H1 (cell line): ENCODE measurements at regions not wholly inside any gene's neighbourhood (a gene's known extent, or its start where the extent isn't known, plus 50 kb on each side); places are given as distances from the start of the nearest gene placed in this dataset.

Experiments
- CTCF ChIA-PET: fragments of 300-600 bp; sonication (Branson Sonifier 250); formaldehyde crosslinking; loops from one replicate; lab custom pipeline; 2021; ENCODE audit not compliant: partially characterized antibody; lab: Charles Lee
- POLR2A ChIA-PET: fragments of 300-600 bp; sonication (Branson Sonifier 250); formaldehyde crosslinking; loops from one replicate; lab custom pipeline; 2021; ENCODE audit warnings: inconsistent platforms; ENCODE audit not compliant: partially characterized antibody; lab: Charles Lee
- DNase-seq, 2 experiments: peaks; one replicate each; pipeline versions ENCODE4 v3.0.0 to v3.0.0-alpha.2; 2010 to 2022; ENCODE audit warnings: low spot score in 2 of 2, low read depth in 1 of 2, mixed read lengths in 1 of 2
- FAIRE-seq: peaks from 2 replicates; lab custom pipeline; 2011; peaks lifted over from hg19 to GRCh38; lab: Jason Lieb, UNC
- H2AFZ ChIP-seq: 2 replicates; pipeline ENCODE4 v1.8.1; 2012; ENCODE audit warnings: low read length, inconsistent platforms
- H2AK5ac ChIP-seq: 2 replicates; pipeline ENCODE4 v1.6.1; 2013; ENCODE audit warnings: low read depth, low read length
- H2BK120ac ChIP-seq: replicated peaks from 2 replicates; pipeline ENCODE3; 2013; ENCODE audit warnings: low read depth, low read length, inconsistent platforms
- H2BK12ac ChIP-seq: 2 replicates; pipeline ENCODE4 v1.6.1; 2013; ENCODE audit warnings: low read depth, low read length
- H2BK15ac ChIP-seq: 2 replicates; pipeline ENCODE4 v1.6.1; 2013; ENCODE audit warnings: low read length
- H2BK20ac ChIP-seq: 2 replicates; pipeline ENCODE4 v1.6.1; 2013; ENCODE audit warnings: low read length
- H2BK5ac ChIP-seq: 2 replicates; pipeline ENCODE4 v1.6.1; 2013; ENCODE audit warnings: low read depth, low read length
- H3K14ac ChIP-seq: 2 replicates; pipeline ENCODE4 v1.6.1; 2013; ENCODE audit warnings: inconsistent platforms; ENCODE audit not compliant: insufficient read length
- H3K18ac ChIP-seq: 2 replicates; pipeline ENCODE4 v1.6.1; 2013; ENCODE audit warnings: low read length; ENCODE audit errors: extremely low read depth
- H3K23ac ChIP-seq: 2 replicates; pipeline ENCODE4 v1.6.1; 2013; ENCODE audit warnings: inconsistent platforms; ENCODE audit not compliant: insufficient read length
- H3K23me2 ChIP-seq: 2 replicates; pipeline ENCODE4 v1.6.1; 2013; ENCODE audit warnings: low read depth, low read length
- H3K27ac ChIP-seq: 2 replicates; pipeline ENCODE4 v1.6.1; 2011; ENCODE audit warnings: low read depth, low read length, inconsistent platforms
- H3K27me3 ChIP-seq, 4 experiments: replicated peaks in 1 of 4; 1 replicate in 1 of 4; 2 replicates in 3 of 4; pipeline versions ENCODE4 v1.6.1 to v1.8.1; 2011 to 2013; ENCODE audit warnings: low read length in 3 of 4, mild to moderate bottlenecking in 3 of 4, inconsistent platforms in 2 of 4, mixed read lengths in 2 of 4, moderate library complexity in 1 of 4; ENCODE audit not compliant: control insufficient read depth in 3 of 4, insufficient read depth in 3 of 4; ENCODE audit errors: extremely low read depth in 1 of 4
- H3K36me3 ChIP-seq, 4 experiments: 2 replicates each; pipeline versions ENCODE4 v1.6.1 to v1.8.1; 2011 to 2013; ENCODE audit warnings: mild to moderate bottlenecking in 4 of 4, low read length in 3 of 4, moderate library complexity in 2 of 4, control low read depth in 1 of 4, inconsistent platforms in 1 of 4; ENCODE audit not compliant: insufficient read depth in 4 of 4, control insufficient read depth in 2 of 4
- H3K4ac ChIP-seq: replicated peaks from 2 replicates; pipeline ENCODE3; 2013; ENCODE audit warnings: low read length, low read depth, mixed read lengths, inconsistent platforms; ENCODE audit not compliant: insufficient read length
- H3K4me1 ChIP-seq, 4 experiments: replicated peaks in 1 of 4; 1 replicate in 1 of 4; 2 replicates in 3 of 4; pipeline versions ENCODE4 v1.6.1 to v1.8.1; 2011 to 2013; ENCODE audit warnings: low read length in 3 of 4, inconsistent platforms in 2 of 4, mixed read lengths in 1 of 4; ENCODE audit not compliant: insufficient read depth in 4 of 4, control insufficient read depth in 3 of 4
- H3K4me2 ChIP-seq, 2 experiments: 2 replicates each; pipeline versions ENCODE4 v1.6.1 to v1.8.1; 2011 to 2013; ENCODE audit warnings: low read depth in 2 of 2, low read length in 2 of 2, control low read depth in 1 of 2, inconsistent platforms in 1 of 2, mild to moderate bottlenecking in 1 of 2; ENCODE audit not compliant: insufficient read depth in 1 of 2
- H3K4me3 ChIP-seq, 4 experiments: fragments of 200-600, 300-600 bp in 1 of 4; sonication (generic), shearing (Covaris generic), sonication (Bioruptor Twin) in 1 of 4; 2 replicates each; pipeline versions ENCODE4 v1.5.1 to v1.8.1; 2011 to 2016; ENCODE audit warnings: low read length in 4 of 4, low read depth in 3 of 4, control low read depth in 2 of 4, inconsistent platforms in 2 of 4, mild to moderate bottlenecking in 2 of 4, mixed read lengths in 1 of 4, moderate library complexity in 1 of 4; ENCODE audit not compliant: insufficient read depth in 2 of 4; ENCODE audit errors: extremely low read depth in 1 of 4
- H3K56ac ChIP-seq: replicated peaks from 2 replicates; pipeline ENCODE3; 2013; ENCODE audit warnings: low read depth, mild to moderate bottlenecking, mixed read lengths, low read length, inconsistent platforms; ENCODE audit not compliant: insufficient read length
- H3K79me1 ChIP-seq: 2 replicates; pipeline ENCODE4 v1.6.1; 2013; ENCODE audit warnings: low read depth, low read length, control low read depth
- H3K79me2 ChIP-seq, 2 experiments: 2 replicates each; pipeline versions ENCODE4 v1.6.1 to v1.8.1; 2012 to 2013; ENCODE audit warnings: low read length in 2 of 2, mild to moderate bottlenecking in 2 of 2, inconsistent platforms in 1 of 2; ENCODE audit not compliant: insufficient read depth in 2 of 2, control insufficient read depth in 1 of 2
- H3K9ac ChIP-seq, 4 experiments: replicated peaks in 1 of 4; 1 replicate in 1 of 4; 2 replicates in 3 of 4; pipeline versions ENCODE4 v1.6.1 to v1.8.1; 2011 to 2013; ENCODE audit warnings: low read depth in 3 of 4, low read length in 3 of 4, control low read depth in 2 of 4, mild to moderate bottlenecking in 2 of 4, moderate library complexity in 2 of 4, inconsistent platforms in 1 of 4; ENCODE audit errors: extremely low read depth in 1 of 4
- H3K9me3 ChIP-seq, 2 experiments: 2 replicates each; pipeline versions ENCODE4 v1.6.1 to v1.8.1; 2012 to 2013; ENCODE audit warnings: mild to moderate bottlenecking in 2 of 2, moderate library complexity in 2 of 2, control low read depth in 1 of 2, inconsistent platforms in 1 of 2, low read depth in 1 of 2, low read length in 1 of 2, mixed read lengths in 1 of 2; ENCODE audit not compliant: insufficient read depth in 2 of 2
- H4K20me1 ChIP-seq, 2 experiments: replicated peaks in 1 of 2; 2 replicates each; pipeline versions ENCODE3 to v1.8.1; 2011 to 2013; ENCODE audit warnings: inconsistent platforms in 2 of 2, low read length in 2 of 2, mild to moderate bottlenecking in 1 of 2; ENCODE audit not compliant: insufficient read depth in 2 of 2, control insufficient read depth in 1 of 2
- H4K5ac ChIP-seq: 2 replicates; pipeline ENCODE4 v1.6.1; 2013; ENCODE audit warnings: low read length, low read depth, mixed read lengths, inconsistent platforms; ENCODE audit not compliant: insufficient read length
- H4K8ac ChIP-seq: 2 replicates; pipeline ENCODE4 v1.8.0; 2013; ENCODE audit warnings: mild to moderate bottlenecking, moderate library complexity, low read length, inconsistent platforms; ENCODE audit not compliant: insufficient read depth; ENCODE audit errors: extremely low read depth
- H4K91ac ChIP-seq: replicated peaks from 2 replicates; pipeline ENCODE3; 2013; ENCODE audit warnings: low read length, mixed read lengths, inconsistent platforms; ENCODE audit not compliant: insufficient read length
- CHD1 ChIP-seq: IDR thresholded peaks from 2 replicates; pipeline ENCODE4 v1.6.1; 2012; ENCODE audit warnings: low read depth, low read length, improper control_type of control experiment
- NRF1 ChIP-seq: IDR thresholded peaks from 2 replicates; pipeline ENCODE4 v1.6.1; 2011; ENCODE audit warnings: mild to moderate bottlenecking, low read depth, low read length, improper control_type of control experiment
- POLR2A ChIP-seq, 2 experiments: IDR thresholded peaks; 1 replicate in 1 of 2; 2 replicates in 1 of 2; pipeline ENCODE4 v1.6.1; 2011; ENCODE audit warnings: low read depth in 2 of 2, low read length in 2 of 2, mild to moderate bottlenecking in 2 of 2; ENCODE audit errors: control extremely low read depth in 1 of 2
- SIN3A ChIP-seq, 2 experiments: IDR thresholded peaks in 1 of 2; conservative IDR thresholded peaks in 1 of 2; 2 replicates each; pipeline ENCODE4 v1.6.1; 2011 to 2012; ENCODE audit warnings: low read length in 2 of 2, improper control_type of control experiment in 1 of 2, low read depth in 1 of 2, mild to moderate bottlenecking in 1 of 2
- SIRT6 ChIP-seq: IDR thresholded peaks from one replicate; pipeline ENCODE4 v1.7.1; 2012; ENCODE audit warnings: low read length, inconsistent platforms
- TF ChIP-seq, protein P1 (sequence below): IDR thresholded peaks from 2 replicates; pipeline ENCODE4 v1.6.1; 2011; ENCODE audit warnings: low read depth, mild to moderate bottlenecking, low read length; ENCODE audit not compliant: insufficient read depth
- TF ChIP-seq, protein P2 (sequence below): IDR thresholded peaks from 2 replicates; pipeline ENCODE4 v1.6.1; 2012; ENCODE audit warnings: low read length, inconsistent platforms
- TF ChIP-seq, protein P3 (sequence below), 3 experiments: IDR thresholded peaks; 1 replicate in 2 of 3; 2 replicates in 1 of 3; pipeline versions ENCODE4 v1.5.1 to v1.6.1; 2011; ENCODE audit warnings: low read length in 3 of 3, mild to moderate bottlenecking in 3 of 3, inconsistent platforms in 2 of 3, low read depth in 1 of 3, moderate library complexity in 1 of 3; ENCODE audit not compliant: insufficient read depth in 1 of 3; ENCODE audit errors: control extremely low read depth in 1 of 3

DNA sequence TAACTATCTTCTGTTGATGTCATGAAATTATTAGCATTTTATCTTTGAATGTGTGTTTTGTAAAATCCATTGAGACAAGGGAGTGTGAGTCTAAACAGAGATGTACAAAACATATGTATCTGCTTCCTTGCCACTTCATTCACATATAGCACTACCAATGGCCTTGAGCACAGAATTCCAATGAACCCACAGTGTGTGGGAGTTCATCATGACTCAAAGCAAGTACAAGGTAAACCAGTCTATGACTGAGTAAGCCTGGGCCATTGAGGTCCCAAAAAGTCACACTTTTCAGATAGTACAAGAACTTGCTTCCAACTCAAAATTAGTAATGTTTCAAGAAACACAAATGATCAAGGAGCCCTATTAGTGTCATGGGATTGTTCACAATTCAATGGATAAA, 218.6 kb downstream of the MANEA start:
- Histone ChIP-seq H3K4ac (no peak overlapping the region), H2BK15ac (no peak overlapping the region), H3K9me3 (no peaks in the 10 kb centered on the region), H4K8ac (no peak overlapping the region), H2BK5ac (no peak overlapping the region), H2BK120ac (no peak overlapping the region), H3K27me3 (peaks cover 4 to 16% (median 10%) of the 10 kb centered on the region in 4 experiments; a peak in 4 of 7 replicates), H3K23me2 (no peaks in the 10 kb centered on the region), H3K56ac (no peak overlapping the region), H3K9ac (no peak overlapping the region), H3K79me2 (no peaks in the 10 kb centered on the region), H4K5ac (no peak overlapping the region), H2AFZ (no peak overlapping the region), H3K14ac (no peak overlapping the region), H2BK12ac (no peak overlapping the region), H3K23ac (peak overlapping the region; percentile 9), H2BK20ac (no peak overlapping the region), H4K20me1 (no peaks in the 10 kb centered on the region), H3K4me1 (no peaks in the 10 kb centered on the region), H3K18ac (no peak overlapping the region), H3K27ac (no peak overlapping the region), H3K36me3 (no peaks in the 10 kb centered on the region)
- DNase-seq (no peak), FAIRE-seq (no peak)
- POLR2A ChIA-PET, result no interaction called here
- TF ChIP-seq SIN3A (conservative IDR thresholded peaks at IDR 0.05 in 1 of 2, IDR thresholded peaks at IDR 0.05 in 1 of 2; ENCODE audit: low read depth in 1 of 2, low read length in 2 of 2) (no peak), NRF1 (no peak), SIRT6 (no peak), POLR2A (IDR thresholded peaks at IDR 0.05; ENCODE audit: control extremely low read depth in 1 of 2, low read depth in 2 of 2, low read length in 2 of 2) (no peak), CHD1 (no peak)
- TF ChIP-seq, protein P1, sequence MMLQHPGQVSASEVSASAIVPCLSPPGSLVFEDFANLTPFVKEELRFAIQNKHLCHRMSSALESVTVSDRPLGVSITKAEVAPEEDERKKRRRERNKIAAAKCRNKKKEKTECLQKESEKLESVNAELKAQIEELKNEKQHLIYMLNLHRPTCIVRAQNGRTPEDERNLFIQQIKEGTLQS, result no peak
- TF ChIP-seq, protein P2, sequence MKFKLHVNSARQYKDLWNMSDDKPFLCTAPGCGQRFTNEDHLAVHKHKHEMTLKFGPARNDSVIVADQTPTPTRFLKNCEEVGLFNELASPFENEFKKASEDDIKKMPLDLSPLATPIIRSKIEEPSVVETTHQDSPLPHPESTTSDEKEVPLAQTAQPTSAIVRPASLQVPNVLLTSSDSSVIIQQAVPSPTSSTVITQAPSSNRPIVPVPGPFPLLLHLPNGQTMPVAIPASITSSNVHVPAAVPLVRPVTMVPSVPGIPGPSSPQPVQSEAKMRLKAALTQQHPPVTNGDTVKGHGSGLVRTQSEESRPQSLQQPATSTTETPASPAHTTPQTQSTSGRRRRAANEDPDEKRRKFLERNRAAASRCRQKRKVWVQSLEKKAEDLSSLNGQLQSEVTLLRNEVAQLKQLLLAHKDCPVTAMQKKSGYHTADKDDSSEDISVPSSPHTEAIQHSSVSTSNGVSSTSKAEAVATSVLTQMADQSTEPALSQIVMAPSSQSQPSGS, result no peak
- TF ChIP-seq, protein P3, sequence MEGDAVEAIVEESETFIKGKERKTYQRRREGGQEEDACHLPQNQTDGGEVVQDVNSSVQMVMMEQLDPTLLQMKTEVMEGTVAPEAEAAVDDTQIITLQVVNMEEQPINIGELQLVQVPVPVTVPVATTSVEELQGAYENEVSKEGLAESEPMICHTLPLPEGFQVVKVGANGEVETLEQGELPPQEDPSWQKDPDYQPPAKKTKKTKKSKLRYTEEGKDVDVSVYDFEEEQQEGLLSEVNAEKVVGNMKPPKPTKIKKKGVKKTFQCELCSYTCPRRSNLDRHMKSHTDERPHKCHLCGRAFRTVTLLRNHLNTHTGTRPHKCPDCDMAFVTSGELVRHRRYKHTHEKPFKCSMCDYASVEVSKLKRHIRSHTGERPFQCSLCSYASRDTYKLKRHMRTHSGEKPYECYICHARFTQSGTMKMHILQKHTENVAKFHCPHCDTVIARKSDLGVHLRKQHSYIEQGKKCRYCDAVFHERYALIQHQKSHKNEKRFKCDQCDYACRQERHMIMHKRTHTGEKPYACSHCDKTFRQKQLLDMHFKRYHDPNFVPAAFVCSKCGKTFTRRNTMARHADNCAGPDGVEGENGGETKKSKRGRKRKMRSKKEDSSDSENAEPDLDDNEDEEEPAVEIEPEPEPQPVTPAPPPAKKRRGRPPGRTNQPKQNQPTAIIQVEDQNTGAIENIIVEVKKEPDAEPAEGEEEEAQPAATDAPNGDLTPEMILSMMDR (IDR thresholded peaks at IDR 0.05; ENCODE audit: control extremely low read depth in 1 of 3, insufficient read depth in 1 of 3, low read depth in 1 of 3, low read length in 3 of 3), result no peak
- TF ChIP-seq, all 59 proteins: peak for 0
- Histone ChIP-seq H3K4me3 (no peak overlapping the region), H4K91ac (no peak overlapping the region), H3K4me2 (no peak overlapping the region), H2AK5ac (no peak overlapping the region), H3K79me1 (no peaks in the 10 kb centered on the region; the same call in 1 of the 2 replicates)
- CTCF ChIA-PET, result interaction anchor here (1.0 kb wide), 1 partner anchor 71 kb away, joined by 3 read pairs; no protein-coding TSS in a partner anchor
